NCI-H1436 treated with DMSO at 0.1 percent for 48 hours (cell line): ENCODE measurements at regions not wholly inside any gene's neighbourhood (a gene's known extent, or its start where the extent isn't known, plus 50 kb on each side); places are given as distances from the start of the nearest gene placed in this dataset.

Experiments used
- DNase-seq: peaks from one replicate; lab custom pipeline; 2025; lab: John Stamatoyannopoulos, UW

DNA sequence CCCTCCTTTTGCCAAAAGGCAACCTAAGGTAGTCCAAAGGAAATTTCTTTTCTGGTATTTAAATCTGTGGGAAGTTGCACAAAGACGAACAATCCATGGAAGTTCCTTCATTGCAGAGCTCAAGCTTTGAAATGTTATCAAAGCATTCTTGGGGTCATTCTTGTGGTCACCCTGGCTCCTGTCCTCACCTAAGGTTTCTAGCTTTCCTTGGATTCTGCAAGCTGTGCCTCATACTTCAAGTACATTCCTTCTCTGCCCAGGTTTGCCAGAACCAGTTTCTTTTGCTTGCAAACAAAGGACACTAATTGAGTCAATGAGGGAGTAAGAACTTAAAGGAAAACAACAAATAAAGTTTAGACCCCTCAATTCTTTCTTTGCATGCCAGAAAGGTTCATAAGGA lies 329.8 kb upstream of the PDZRN3 start:
- no peak for DNase-seq

DNA sequence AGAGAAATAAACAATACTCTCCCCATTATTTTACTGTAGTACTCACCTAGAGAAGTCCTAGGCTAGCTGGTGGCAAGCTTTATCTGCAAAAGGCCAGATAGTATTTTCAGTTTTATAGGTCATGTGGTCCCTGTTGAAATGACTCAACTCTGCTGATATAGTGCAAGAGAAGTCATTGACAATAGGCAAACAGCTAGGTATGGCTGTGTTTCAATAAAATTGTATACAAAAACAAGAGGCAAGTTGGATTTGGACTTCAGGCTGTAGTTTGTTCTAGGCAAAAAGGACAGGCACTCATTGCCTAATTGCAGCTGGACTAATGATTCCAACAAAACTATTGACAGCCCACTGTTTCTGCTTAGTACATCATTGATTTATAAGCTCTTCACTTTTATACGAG lies 328.0 kb upstream of the PDZRN3 start:
- no peak for DNase-seq

DNA sequence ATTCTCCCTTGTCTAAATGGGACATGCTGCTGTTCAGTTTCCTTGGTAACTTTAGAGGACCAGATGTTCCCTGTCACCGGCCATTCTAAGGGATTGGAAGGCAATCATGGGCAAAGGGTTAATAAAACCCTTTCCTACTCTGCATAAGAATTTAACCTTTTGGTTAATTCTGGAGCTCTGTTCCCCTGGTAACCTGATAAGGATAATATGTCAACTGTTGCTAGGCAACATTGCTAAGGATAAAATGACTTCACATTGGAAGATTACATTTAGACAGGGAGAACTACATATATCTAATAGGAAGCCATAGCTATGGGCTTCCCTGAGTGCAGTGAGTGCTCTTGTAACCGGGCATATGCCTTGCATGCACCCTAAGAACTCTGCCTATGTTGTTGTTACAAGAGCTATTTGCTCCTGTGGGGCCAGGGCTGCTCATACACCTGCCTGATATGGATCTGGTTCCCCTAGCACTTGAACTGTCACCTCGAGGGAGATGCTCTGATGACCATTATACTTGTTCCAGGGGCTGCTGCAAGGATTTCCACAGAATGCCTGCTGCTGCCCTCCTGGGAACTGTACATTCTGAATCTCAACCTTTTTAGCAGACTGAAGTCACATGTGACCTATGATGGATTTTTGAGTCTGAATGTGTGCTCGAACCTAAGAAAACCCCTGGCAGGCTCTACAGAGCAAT lies 326.3 kb upstream of the PDZRN3 start:
- no peak for DNase-seq

DNA sequence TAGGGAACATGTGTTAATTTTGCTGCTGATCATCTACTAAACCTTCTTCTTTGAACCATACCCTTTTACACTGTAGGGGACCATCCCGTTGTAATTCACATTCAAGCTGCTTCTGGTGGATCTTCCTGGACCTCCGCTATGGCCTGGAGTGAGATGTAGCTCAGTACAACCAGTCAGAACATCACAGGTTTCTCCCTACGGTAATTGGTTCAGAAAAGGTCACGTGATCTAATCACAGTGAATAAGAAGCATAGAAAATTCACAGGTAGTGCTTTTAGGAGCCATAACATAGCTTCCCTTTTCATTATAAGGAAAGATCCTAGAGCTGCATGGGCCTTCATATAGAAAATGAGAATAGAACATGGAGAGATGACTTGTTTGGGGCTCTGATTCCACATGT lies 320.8 kb upstream of the PDZRN3 start:
- DNase-seq, result no peak

DNA sequence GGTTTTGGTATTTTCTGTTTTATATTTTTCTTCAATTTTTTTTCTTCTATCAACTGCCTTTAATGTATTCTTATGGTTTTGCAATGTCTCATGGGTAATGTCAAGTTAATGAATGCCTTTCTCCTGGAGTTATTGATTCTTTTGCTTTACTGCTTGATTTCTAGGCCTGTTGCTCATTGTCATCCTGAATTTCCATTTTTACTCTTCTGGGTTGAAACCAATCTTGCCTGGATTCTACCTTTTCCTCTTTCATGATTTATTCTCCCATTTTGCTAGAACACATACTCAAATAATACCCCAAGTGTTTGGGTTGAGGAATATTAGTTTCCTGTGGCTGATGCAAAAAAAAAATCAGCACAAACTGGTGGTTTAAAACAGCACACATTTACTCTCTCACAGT lies 315.2 kb upstream of the PDZRN3 start:
- no peak for DNase-seq

DNA sequence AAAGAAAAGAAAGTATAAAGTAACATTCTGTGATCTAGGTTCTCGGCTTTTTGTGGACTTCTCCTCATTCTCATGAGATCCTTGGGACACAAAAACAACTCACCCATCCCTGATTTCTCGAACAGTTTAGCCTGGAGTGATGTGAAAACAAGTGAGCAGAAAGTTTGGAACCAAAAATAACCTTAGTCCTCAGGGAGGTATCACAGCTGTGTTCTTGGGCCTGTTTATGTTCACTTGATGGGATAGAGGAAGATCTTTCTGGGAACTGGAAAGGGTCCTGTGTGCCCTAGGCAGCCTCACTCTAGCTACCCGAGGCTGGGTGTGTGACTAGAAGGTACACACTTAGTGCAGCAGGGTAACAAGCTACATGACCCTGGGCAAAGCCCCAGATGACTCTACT lies 308.8 kb upstream of the PDZRN3 start:
- no peak for DNase-seq

DNA sequence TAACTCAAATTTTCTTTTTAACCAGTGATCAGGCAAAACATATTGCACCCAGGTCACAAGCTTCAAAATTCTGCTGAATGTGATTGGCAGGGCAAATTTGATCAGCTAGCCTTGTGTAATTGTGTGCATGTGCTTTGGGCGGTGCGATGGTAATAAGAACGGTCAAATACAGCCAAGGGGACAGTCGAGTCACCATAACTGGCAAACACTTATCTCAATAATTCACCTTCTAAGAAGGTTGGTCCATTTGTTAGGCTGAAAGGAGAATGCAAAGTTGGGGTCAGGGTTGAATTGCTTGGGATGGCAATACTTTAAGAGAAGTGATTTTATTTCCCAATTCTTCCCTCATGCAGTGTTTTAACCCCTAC lies 302.4 kb upstream of the PDZRN3 start:
- DNase-seq, result no peak

DNA sequence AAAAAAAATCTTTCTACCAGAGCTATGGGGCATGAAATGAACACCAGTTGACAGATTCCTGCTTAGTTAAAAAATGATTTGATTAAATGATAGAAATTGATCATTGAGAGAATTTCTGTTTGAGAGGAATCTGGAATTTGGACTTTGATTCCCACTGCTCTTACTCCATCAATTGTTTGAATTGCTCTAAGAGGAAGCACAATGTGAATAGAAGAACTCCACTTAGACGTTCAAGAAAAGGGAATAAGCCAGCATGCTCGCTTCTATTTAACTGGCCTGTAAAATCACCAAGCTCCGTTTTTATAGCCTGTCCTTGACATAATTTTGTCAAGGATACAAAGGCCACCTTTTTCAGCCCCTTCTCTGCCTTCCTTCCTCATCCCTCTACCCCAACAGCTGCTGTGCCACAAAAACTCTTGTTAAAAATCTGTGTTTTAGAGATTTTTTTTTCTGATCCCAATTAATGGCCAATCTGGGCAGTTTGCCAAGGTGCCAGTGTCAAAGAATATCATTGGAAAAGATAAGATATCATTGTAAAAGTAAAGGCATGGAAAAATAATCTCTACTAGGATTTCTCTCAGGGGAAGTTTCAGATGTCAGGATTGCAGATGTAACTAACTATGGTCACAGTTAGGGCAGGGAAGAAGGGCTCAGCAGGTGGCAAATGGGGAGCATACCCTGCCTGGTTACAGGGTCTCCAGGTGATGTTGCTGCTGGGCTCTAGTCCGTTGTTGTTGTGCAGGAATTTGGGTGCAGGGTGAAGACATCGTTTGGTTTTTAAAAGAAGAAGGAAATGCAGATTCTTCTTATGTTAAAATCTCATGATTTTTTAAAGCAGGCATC lies 301.8 kb upstream of the PDZRN3 start:
- no peak for DNase-seq

DNA sequence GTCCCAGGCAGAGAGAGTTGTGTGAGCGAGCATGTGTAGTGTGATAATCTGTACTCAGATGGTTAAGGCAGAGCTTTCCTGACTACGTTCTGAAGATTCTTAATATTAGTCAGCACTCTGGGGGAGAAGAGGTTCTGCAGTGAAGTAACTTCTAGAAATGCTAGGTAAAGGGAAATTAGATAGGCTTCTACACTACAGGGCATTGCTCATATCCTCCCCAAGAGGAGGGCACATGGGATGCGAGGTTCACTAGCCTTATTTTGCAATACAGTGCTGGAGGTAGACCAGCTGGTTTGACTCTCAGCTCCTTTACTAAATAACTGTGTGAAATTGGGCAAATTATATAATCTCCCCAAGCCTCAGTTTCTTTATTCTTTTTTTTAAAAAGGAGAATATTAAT lies 300.3 kb upstream of the PDZRN3 start:
- DNase-seq, result no peak

DNA sequence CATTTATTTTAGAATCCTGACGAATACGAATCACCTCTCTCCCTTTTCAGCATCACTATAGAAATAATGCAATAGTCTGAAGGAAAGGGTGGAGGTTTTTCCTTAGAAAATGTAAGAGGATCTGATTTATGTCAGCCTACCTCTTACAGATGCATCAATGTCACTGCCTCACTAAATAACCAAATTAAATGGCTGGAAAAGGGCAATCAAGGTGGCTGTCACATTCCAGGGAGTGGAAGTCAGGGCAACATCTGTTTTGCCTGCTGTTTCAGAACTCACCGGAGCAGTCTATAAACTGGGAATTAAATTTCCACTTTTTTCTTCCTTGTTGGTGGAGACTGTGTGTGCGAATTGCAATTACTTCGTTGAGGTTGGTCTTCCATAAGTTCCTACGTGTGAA lies 299.3 kb upstream of the PDZRN3 start:
- no peak for DNase-seq

DNA sequence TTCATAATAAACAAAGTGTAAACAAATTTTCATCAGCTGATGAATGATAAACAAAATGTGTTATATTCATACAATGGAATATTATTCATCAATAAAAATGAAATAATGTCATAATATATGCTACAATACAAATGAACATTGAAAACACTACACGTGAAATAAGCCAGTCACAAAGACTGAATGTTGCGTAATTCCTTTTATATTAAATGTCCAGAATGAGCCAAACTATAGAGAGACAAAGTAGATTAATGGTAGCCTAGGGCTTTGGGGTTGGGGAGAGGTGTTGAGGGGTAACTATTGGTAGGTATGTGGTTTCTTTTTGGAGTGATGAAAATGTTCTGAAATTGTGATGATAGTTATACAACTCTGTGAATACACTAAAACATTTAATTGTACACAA lies 292.9 kb upstream of the PDZRN3 start:
- no peak for DNase-seq

DNA sequence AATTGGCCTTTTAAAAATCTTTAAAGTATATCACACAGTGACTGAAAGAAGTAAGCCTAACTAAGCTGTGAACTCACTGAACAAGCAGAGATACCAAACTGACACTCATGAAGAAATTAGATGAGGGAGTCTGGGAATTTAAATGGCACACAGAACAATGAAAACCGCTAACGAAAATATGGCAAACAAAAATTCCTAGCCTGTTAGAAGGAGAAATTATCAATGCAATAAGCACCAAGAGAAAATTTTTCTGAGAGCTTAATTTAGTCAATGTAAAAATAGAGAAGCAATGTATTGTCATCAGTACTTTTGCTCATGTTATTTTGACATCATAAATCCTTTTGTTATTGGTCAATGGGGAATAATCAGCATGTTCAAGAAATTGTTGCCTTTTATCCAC lies 291.1 kb upstream of the PDZRN3 start:
- DNase-seq, result no peak

DNA sequence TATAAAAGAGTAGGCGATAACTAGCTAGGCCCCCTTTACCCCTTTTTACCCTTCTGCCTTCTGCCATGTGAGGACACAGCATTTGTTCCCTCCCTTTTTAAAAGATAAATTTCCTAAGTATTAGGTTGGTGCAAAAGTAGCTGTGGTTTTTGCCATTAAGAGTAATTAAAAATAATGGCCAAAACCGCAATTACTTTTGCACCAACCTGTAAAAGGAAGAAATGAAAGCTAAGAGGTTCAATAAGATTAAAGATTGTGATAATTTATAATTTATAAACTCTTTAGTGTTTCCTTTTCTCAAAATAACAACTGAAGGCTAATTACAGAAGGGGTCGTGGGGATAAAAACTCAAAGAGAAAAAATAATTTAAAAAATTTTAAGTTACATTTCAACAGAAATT lies 283.5 kb upstream of the PDZRN3 start:
- no peak for DNase-seq

DNA sequence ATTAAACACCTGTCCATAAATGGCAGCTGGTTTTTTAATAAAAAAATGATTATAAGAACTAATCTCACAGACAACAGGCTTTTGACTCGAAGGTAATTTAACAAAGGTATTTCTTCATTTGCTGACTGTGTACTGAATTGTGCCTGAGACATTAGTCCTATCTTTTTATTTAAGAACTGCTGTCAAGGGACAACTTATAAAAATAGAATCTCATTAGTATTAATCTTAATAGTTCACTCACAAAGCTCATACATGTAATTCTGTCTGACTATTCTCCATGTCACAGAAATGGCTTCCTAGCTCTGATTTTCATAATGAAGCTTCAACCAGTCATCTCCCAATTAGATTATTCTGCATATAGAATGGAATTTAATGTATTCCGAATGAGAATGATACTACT lies 276.9 kb upstream of the PDZRN3 start:
- no peak for DNase-seq

DNA sequence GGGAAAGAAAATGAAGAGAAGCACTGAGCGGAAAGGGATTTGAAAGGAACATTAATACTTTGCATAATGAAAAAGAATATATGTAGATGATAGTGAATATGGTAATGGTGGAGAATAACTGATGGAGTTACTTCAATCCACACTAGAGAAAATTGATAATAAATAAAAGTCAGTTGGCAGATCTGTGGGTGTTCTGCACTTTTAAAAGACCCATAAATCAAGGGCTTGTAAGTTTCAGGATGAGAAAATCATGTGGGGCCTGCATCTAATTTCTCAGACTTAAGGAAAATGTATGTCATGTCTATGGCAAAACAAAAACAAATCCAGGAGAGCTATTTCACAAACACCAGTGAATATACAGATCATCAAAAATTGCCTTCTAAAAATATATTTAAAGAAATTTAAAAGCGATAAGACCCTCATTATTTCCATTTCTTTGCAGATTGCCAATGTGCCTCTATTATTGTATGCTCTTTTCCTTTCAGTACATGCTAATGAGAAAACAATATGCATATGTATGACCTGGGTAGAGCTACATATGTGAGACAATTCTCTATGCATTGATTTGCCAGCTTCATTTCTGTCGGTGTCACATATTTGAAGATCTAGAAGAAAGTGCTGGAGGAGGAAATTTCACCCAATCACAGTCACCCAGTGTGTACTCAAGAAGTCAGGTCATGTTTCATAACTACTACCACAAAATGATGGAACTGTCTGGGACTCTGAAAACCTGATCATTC lies 269.9 kb upstream of the PDZRN3 start:
- DNase-seq, result no peak

DNA sequence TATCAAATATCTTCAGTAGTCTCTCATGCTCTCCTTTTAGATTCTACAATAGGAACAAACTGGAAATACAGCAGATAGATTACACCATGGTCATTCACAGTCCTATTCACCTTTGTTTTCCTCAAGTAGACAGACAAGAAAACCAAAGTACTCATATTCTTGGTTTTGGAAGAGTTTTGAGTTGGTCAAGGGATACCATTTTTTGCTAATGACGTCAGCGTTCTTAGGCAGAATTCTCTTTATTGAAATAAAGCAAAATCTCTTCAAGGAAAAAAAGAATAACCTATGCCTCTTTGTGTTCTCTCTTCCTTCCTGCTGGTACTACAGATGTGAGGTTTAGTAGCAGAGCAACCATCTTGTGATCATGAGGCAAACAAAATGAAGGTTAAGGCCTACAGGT lies 268.3 kb upstream of the PDZRN3 start:
- DNase-seq, result no peak

DNA sequence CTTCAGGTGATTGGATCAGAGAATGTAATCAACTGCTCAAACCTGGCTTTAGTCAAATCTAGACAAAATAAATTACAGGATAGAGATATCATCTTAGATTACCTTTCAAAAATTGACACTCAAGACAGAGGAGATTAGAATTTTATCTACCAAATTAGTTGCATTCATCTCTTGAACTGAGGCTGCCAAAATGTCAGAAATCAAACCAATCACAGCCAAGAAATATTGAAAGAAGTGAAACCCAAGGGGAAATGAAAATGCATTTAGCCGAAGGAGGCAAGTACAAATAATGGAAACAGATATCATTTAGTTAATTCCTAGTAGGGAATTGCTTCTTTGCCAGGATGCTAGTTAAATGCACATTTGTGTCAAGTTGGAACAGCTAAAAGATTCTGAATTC lies 261.1 kb upstream of the PDZRN3 start:
- no peak for DNase-seq

DNA sequence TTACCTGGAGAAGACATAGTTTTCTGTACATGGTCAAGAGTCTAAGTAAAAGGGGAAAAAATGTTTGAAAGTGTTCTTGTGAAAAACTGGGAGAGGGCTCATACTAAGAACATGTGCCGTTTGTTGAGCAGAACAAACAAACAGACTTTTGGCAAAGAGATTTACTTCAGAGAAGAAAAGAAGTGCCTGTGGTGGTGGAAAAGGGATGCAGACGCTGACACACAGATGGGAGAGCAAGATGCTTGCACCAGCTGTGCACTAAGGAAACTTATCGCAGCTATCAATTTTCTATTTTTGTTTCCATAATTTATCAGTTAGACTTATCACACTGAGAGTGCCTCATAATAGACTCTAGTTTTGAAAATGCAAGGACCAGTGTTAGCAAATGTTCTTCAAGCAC lies 259.6 kb upstream of the PDZRN3 start:
- no peak for DNase-seq

DNA sequence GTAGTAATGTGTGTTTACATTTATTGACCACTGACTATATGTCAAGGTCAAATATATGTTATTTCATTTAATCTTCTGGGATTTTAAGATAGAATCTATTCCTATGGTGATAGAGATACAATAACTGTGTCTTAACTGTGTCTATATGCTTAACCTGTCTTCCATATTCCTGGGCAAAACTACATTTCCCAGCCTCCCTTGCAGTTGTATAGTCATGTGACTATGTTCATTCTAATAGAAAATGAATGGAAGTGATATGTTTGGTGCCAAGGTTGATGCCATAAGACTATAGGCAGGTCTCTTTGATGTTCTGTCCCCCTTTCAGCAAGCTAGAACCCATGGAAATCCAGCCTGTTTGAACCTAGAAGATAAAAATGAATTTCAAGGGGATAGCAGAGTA lies 258.8 kb upstream of the PDZRN3 start:
- no peak for DNase-seq

DNA sequence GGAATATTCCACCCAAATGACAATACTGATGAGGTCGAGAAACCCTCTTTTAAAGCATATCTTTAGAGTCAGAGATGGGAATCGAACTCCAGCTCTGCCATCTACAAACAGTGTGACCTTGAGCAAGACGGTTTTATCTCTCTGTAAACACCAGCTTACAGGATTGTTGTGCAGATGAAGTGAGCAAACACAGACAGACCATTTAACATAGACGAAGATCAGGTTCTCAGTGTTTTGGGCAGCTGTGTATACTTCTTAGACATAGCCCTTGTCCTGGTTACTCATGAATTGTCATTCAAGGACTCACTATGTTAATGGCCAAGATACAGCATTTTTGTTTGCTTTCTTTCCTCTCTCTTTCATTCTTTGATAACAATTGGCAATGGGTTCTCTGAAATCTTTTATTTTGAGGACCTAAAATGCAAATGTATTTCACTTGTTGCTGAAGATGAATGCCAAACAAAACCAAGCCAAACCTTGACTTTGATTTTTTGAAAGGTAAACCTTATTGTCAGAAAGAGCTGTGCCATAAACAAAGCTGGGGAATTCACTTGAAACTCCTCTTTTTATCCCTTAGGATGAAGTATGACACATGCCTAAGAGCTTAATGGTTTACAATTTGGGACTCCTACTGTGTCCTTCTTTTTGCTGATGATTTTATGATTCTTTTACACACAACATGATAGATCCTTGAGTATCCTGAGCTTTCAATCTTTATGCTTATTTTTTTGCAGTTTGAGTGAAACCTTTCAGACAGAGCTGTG lies 250.0 kb upstream of the PDZRN3 start:
- peak; percentile 11 for DNase-seq

DNA sequence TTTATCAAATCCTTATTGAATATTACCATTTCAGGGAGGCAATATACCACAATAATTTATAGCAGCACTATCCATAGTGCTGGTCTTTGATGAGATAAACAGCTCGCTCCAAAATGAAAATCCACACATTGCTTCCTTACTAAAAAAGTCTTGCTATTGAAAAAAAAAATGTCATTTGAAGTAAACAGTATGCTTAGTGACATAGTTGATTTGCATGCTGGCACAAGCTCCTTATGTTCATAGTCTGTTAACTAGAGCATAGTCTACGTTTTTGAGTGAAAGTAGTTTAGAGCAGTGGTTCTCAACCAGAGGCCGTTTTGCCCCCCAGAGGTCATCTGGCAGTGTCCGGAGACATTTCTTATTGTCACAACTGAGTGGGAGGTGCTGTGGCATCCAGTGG lies 249.4 kb upstream of the PDZRN3 start:
- no peak for DNase-seq

DNA sequence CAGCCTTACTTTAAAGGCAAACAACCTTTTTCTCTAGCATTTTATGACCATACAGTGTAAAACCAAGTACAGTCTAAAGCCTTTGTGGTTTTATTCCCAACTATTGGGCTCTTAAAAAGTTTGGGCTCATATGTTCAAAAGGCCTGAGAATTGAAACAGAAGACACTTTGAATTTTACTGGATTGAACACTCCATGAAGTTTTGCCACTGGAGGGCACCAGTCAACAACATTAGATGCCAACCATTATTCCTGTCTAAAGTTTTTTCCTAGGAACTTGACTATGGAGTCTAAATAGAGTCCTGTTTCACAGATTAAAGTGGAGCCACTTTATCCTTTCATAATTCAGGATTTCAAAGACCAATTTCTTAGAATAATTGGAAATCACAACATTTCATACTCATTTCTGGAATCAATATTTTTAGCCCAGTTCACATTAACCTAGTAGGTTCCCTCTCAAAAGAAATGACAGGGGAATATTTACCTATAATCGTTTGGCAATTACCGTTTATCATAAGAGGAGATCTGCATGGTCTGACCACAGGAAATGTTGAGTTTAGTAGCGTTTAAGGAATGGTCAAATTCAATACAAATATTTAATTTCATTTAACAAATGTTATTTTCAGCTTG lies 244.1 kb upstream of the PDZRN3 start:
- DNase-seq, result no peak
